GM21515 (cell line): ENCODE measurements at regions not wholly inside any gene's neighbourhood (a gene's known extent, or its start where the extent isn't known, plus 50 kb on each side); places are given as distances from the start of the nearest gene placed in this dataset.

Experiments
- ATAC-seq: cut with Tn5 transposase; IDR thresholded peaks from one replicate; pipeline ENCODE4 v1.9.1; 2021; ENCODE audit not compliant: unreplicated experiment

GRCh38 chr13:32859707-32860292, 156.4 kb upstream of the KL start:
- no peak for ATAC-seq

DNA sequence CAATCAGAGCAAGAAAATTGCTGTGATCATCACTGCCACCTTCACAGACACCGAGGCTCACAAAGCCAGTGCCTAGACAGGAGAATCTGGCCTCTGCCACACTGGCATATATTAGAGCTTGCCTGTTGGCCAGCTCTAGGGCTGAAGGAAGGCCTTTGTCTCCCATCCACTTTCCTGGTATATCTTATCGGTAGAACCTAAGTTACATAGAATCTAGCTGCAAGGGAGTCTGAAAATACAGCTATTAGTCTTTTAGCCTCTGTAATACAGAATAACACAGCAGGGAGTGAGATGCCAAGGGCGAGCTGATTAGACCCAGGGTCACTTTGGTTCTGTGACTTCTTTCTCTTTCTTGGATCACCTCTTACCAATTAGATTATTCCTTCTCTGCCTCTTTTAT, 154.9 kb upstream of the KL start:
- ATAC-seq: no peak

- ATAC-seq: no peak
Observed at GRCh38 chr13:32863596-32863995, 152.6 kb upstream of the KL start.

- ATAC-seq: no peak
Observed at GRCh38 chr13:32866921-32867320, 149.3 kb upstream of the KL start.

- no peak for ATAC-seq
Observed at GRCh38 chr13:32877491-32877890, 138.7 kb upstream of the KL start.

DNA sequence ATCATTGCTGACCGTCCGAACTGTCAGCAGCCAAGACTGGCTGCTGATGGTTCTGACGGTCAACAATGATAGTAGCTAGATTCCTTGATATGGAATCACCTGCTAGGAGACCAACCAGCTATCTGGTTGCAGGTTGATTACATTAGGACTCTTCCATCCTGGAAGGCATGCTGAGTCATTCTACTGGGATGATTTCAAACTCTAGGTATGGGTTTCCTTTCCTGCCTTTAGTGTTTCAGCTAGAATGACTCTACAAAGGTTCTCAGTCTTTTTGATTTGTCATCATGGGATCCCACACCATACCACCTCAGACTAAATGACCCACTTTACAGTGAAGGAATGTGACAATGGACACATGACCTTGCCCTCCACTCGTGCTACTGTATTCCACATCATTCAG, 138.1 kb upstream of the KL start:
- no peak for ATAC-seq

DNA sequence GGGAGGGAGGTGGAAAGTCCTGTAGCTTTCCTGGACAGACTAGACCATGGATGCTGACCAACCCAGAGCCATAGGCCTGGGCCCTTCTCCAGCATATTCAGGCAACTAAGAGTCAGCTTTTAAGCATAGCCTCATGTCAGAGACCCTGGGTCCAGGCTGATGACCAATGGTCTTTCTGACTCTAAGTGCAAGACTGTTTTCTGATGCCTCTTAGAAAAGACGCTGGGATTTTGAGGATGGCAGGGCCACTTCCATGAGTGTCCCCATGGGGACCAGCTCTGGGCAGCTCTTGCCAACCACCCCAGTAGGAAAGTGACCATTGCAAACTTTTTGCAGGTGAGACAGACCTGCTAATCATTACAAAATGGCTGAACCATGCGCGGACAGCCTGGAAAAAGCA, 135.6 kb upstream of the KL start:
- ATAC-seq: no peak

DNA sequence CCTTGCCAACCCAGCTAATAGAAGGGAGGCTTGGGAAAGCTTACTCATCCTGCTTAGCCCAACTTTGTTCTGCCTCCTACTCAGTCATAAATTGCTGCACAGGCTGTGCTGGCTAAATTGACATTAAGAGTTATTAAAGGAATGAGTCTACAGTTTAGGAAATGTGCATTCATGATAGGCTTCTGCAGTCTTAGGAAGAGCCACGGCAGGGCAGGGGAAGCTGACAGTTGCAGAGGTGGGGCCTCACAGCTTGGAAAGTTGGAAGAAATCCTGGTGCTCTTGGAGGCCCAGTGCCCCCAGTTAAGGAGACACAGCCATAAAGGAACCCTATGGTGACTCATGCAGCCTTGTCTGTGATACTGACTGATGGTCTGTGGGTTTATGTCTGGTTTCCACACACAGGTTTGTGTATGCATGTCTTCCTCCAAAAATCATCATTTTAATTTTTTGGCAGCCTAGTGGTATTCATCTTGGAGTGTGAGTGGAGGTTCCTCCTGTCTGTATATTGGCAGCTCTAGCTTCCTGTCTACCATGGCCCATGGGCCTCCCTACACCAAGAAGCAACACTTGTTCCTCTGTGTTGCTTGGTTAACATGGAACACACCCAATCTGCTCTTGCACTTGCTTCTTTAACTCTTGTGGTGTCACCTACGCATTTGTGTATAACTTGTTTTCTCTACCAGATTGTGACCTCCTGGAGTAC, 135.0 kb upstream of the KL start:
- ATAC-seq: no peak

DNA sequence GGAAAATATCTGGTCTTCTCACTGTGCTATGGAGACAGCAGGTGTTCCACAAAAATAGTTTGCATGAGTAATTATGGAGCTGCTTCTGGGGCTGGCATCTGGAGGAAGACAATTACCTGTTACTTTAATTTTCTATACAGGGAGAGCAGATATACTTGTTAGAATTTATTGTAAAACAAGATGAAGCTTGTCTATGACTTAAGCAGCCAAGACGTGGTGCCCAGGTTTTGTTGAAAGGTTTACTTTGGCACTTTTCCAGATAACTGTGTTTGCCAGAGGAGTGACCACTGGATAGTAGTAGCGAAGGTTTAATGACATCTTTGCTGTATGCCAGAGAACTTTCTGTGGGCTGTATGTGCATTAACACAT, 134.5 kb upstream of the KL start:
- ATAC-seq: no peak

GRCh38 chr13:32882691-32883090, 133.5 kb upstream of the KL start:
- no peak for ATAC-seq

- ATAC-seq: no peak
Observed at GRCh38 chr13:32883474-32883873, 132.7 kb upstream of the KL start.

DNA sequence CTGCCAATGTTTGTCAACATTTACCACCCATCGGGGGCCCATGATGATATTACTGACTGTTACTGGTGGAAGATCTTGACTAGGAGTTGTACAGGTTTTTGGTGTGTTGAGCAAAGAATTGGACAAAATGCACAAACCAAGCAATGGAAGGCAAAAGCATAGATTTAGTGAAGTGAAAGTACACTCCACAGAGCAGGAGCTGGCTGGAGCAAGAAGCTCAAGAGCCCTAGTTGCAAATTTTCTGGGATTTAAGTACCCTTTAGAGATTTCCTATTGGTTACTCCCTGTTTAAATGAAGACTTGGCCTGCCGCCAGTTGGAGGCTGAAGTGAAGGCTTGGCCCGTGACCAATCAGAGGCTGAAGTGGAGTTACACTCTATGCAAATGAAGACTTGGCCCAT, 128.6 kb upstream of the KL start:
- ATAC-seq: no peak

GRCh38 chr13:32889986-32890565, 126.1 kb upstream of the KL start:
- ATAC-seq: no peak

- no peak for ATAC-seq
Observed at GRCh38 chr13:32893176-32893575, 123.0 kb upstream of the KL start.

- no peak for ATAC-seq
Observed at GRCh38 chr13:32894589-32895001, 121.6 kb upstream of the KL start.

DNA sequence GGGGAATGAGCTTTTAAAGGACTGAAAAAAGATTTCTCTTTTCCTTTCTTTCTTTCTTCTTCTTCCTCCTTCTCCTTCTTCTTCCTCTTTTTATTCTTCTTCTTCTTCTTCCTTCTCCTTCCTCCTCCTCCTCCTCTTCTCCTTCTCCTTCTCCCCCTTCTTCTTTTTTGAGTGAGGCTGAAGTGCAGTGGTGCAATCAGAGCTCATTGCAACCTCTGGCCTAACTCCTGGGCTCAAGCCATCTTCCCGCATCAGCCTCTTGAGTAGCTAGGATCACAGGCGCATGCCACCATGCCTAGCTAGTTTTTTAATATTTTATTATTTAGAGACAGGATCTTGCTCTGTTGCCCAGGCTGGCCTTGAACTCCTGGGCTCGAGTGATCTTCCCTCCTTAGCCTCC, 120.9 kb upstream of the KL start:
- ATAC-seq: no peak

DNA sequence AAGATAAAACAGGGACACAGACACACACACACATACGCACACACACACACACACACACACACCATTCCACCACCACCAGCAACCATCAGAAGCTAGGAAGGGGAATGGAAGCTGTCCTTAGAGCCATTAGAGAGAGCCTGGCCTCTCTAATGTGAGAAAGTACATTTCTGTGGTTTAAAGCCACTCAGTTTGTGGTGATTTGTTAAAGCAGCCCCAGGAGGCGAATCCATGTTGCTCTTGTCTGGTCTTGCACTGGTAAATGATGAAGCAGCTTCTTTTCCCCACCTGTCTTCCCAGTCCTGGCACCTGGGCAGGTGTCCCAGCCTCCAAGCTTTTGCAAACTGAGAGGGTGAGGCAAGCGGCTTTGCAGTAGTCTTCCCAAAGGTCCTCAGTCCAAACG, 118.9 kb upstream of the KL start:
- ATAC-seq: no peak

DNA sequence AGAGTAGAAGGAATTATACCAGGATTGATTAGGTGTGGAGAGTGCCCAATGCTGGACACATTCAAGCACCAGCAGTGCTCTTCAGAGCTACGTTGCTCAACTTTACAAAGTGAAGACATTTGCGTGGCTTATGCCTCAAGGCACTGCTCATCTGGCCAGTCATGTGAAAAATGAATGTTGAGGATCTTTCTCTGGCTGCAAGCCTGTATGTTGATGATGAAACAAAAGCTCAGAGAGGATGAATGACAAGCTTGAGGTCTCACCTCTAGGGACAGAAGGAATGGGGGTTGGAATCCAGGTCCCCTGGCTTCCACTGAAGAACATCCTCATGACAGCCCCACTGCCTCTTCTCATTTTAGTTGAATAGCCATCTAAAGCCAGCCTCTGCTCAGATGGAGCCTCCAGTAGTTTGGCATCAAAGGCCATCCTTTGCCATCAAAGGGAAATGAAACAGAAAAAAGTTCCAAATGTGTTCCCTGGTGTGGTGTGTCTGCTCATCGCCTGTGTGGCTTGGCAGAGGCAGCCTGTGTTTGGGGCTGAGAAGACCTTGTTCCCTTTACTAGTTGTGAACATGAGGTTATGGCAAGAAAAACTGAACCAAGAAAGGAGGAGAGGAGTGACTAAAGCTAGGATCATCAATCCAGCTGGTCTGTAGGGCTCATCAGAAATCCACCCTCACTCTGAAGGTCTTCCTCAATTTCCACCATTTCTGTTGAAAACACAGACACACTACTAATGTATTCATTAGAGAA, 114.0 kb upstream of the KL start:
- ATAC-seq: no peak

DNA sequence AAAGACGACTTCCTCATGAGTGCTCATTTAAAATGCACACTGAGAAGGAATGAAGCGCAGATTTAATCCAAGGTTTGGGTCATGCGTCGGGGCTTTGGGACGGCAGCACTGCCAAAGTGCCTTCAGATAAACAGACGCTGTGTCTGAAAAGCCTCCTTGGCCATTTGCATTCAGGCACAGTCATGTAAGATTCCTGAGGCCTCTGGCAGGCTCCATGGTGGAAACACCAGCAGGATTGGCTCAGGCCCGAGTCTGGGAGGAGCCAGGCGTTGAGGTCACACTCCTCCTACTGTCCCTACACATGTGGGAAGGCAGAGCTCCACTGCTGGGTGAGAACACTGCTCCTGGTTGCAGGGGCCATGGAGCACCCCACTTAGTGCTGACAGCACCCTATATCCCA, 113.3 kb upstream of the KL start:
- no peak for ATAC-seq

DNA sequence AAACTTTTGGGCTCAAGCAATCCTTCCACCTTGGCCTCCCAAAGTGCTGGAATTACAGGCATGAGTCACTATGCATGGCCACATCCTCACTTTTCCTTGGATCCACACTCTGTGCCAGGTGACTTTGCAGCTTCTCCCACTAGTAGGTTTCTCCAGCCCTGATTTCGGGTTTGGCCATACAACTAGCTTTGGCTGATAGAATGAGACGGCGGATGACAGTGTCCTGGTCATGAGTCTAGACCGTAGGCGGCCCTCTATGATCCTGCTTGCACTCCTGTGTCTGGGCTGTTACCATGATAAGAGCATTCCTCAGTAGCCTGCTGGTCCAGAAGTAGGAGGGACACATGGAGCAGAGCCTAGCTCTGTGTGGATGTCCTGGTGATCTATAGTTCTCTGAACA, 112.5 kb upstream of the KL start:
- ATAC-seq: no peak

DNA sequence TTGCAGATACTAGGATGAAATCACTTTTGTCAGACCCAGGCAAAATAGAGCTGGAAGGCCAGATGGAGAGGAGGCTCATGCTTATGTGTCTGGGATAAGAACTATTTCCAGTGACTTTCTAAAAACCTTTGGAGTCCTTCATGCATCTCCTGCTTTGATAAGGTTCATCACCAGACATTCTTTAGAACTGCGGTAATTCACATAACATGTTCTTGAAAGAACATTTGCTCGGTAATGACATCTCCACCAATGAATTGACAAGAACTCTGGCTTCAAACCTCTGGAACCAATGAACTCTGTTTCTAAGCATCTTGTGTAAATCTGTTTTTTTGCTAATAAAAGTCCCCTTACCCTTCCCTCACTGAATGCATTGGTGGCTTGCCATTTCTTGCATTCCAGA, 112.0 kb upstream of the KL start:
- no peak for ATAC-seq
